Body of pancreas (tissue), 4 donors: ENCODE measurements at regions not wholly inside any gene's neighbourhood (a gene's known extent, or its start where the extent isn't known, plus 50 kb on each side); places are given as distances from the start of the nearest gene placed in this dataset.

ENCODE experiments used
- CTCF ChIP-seq, 7 experiments: fragments of 450-650 bp in 4 of 7; fragments of 200-600 bp in 3 of 7; sonication (generic) in 3 of 7; IDR thresholded peaks; one replicate each; pipeline ENCODE4 v1.5.1; 2016 to 2019; ENCODE audit warnings: antibody characterized with exemption in 7 of 7
- POLR2A ChIP-seq, 3 donors: fragments of 450-650 bp; IDR thresholded peaks; one replicate each; pipeline ENCODE4 v1.6.1; 2016; ENCODE audit warnings: antibody characterized with exemption in 3 of 3, mild to moderate bottlenecking in 2 of 3

DNA sequence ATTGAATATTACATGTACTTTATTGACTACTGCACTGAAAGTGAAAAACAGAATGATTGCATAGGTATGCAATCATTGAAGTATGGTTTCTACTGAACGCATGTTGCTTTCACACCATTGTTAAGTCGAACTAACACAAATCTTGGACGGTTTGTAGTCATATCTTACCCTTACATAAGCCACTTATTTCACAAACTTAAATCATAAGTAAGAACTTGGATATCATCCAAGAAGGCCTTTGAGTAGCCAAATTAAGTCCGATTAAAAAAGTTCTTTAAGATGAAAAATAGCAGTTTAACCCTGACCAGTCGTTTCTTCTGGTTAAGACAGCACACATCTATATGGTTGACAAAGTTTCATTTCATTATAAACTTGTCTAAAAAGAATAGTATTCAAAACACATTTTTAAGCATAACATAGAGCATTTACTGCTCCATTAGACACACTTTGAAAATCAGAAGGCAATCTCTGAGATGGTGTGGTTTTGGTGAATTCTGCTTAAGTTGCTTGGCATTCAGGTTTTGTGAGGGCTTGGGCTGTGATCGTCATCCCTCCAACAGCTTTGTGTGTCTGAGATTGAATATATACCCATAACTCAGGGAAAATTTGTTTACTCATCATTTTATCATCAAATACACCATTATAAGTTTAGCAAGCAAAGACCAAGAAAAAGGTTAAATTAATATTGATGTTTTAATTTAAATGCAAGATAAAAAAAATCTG is 92.2 kb downstream of the NFKBIZ start:
- TF ChIP-seq CTCF (IDR thresholded peaks at IDR 0.05) (no peak), POLR2A (IDR thresholded peaks at IDR 0.05) (no peak)
